Ascending aorta (tissue), 2 donors: ENCODE measurements at regions not wholly inside any gene's neighbourhood (a gene's known extent, or its start where the extent isn't known, plus 50 kb on each side); places are given as distances from the start of the nearest gene placed in this dataset.
A peak's percentile ranks its signal among the peaks of the same experiment; 100 is the strongest.

ENCODE experiments used
- DNase-seq, 2 donors: peaks; one replicate each; pipeline ENCODE4 v3.0.0-alpha.2; 2019; ENCODE audit warnings: low spot score in 2 of 2
- H3K27ac ChIP-seq, 2 donors: fragments of 200-600 bp; sonication (generic); one replicate each; pipeline ENCODE4 v1.5.1; 2016 to 2017; ENCODE audit warnings: mild to moderate bottlenecking in 1 of 2
- H3K27me3 ChIP-seq: fragments of 200-600 bp; sonication (generic); one replicate; pipeline ENCODE4 v1.5.1; 2017
- H3K36me3 ChIP-seq, 2 donors: fragments of 200-600 bp; sonication (generic); one replicate each; pipeline ENCODE4 v1.5.1; 2016
- H3K4me1 ChIP-seq, 2 donors: fragments of 200-600 bp; sonication (generic); one replicate each; pipeline ENCODE4 v1.5.1; 2016 to 2017; ENCODE audit warnings: mild to moderate bottlenecking in 1 of 2
- H3K4me3 ChIP-seq, 2 donors: fragments of 200-600 bp; sonication (generic); one replicate each; pipeline ENCODE4 v1.5.1; 2016 to 2017; ENCODE audit warnings: mild to moderate bottlenecking in 1 of 2
- H3K9me3 ChIP-seq, 2 donors: fragments of 200-600 bp; sonication (generic); one replicate each; pipeline ENCODE4 v1.5.1; 2016
- CTCF ChIP-seq, 3 experiments: fragments of 200-600 bp in 2 of 3; fragments of 450-650 bp in 1 of 3; sonication (generic) in 2 of 3; IDR thresholded peaks; one replicate each; pipeline ENCODE4 v1.5.1; 2016 to 2019; ENCODE audit warnings: antibody characterized with exemption in 3 of 3, mild to moderate bottlenecking in 1 of 3, moderate library complexity in 1 of 3
- intact Hi-C: fragments of 100-400 bp; cut with DNase I; formaldehyde crosslinking; loops from one replicate; pipeline ENCODE4 v1.15.1; 2023

- Histone ChIP-seq H3K27ac (peak overlapping the region; percentile 79), H3K27me3 (no peaks in the 10 kb centered on the region), H3K4me1 (peaks cover 5 to 50% of the 10 kb centered on the region in 2 donors), H3K4me3 (peak overlapping the region in 1 of 2 donors; percentile 39), H3K9me3 (no peaks in the 10 kb centered on the region), H3K36me3 (no peaks in the 10 kb centered on the region)
- intact Hi-C loops, result loop anchor here (10.0 kb wide), 1 partner anchor 1169 kb away; no protein-coding TSS in a partner anchor
- no peak for TF ChIP-seq CTCF (IDR thresholded peaks at IDR 0.05)
- DNase-seq, result peak in 1 of 2 donors; percentile 82
Observed at GRCh38 chr13:44155422-44156293, 218.0 kb upstream of the SERP2 start.

- Histone ChIP-seq H3K36me3 (no peaks in the 10 kb centered on the region), H3K9me3 (no peaks in the 10 kb centered on the region), H3K27ac (peak overlapping the region; percentile 79), H3K27me3 (no peaks in the 10 kb centered on the region), H3K4me3 (peak overlapping the region in 1 of 2 donors; percentile 39), H3K4me1 (peaks cover 9 to 56% of the 10 kb centered on the region in 2 donors)
- DNase-seq, result no peak
- no peak for TF ChIP-seq CTCF (IDR thresholded peaks at IDR 0.05)
- intact Hi-C loops, result loop anchor here (10.0 kb wide), 1 partner anchor 1169 kb away; no protein-coding TSS in a partner anchor
Observed at GRCh38 chr13:44156294-44156658, 217.3 kb upstream of the SERP2 start.

- Histone ChIP-seq H3K4me3 (no peak overlapping the region), H3K27ac (peak overlapping the region; percentile 84 to 85), H3K27me3 (no peaks in the 10 kb centered on the region), H3K4me1 (peaks cover 9 to 59% of the 10 kb centered on the region in 2 donors), H3K9me3 (no peaks in the 10 kb centered on the region), H3K36me3 (no peaks in the 10 kb centered on the region)
- intact Hi-C loops, result loop anchor here (2.0 to 10.0 kb wide), 2 partner anchors 67 to 1167 kb away; no protein-coding TSS in a partner anchor
- no peak for TF ChIP-seq CTCF (IDR thresholded peaks at IDR 0.05)
- DNase-seq, result no peak
Observed at GRCh38 chr13:44157606-44158005, 216.0 kb upstream of the SERP2 start.

- H3K27ac ChIP-seq, result peak overlapping the region; percentile 84 to 85
- DNase-seq, result no peak
- intact Hi-C loops, result loop anchor here (2.0 to 10.0 kb wide), 2 partner anchors 67 to 1167 kb away; no protein-coding TSS in a partner anchor
- H3K4me1 ChIP-seq, result peaks cover 9 to 59% of the 10 kb centered on the region in 2 donors
- H3K4me3 ChIP-seq, result no peak overlapping the region
- TF ChIP-seq CTCF (IDR thresholded peaks at IDR 0.05), result no peak
- H3K9me3 ChIP-seq, result no peaks in the 10 kb centered on the region
- H3K36me3 ChIP-seq, result no peaks in the 10 kb centered on the region
- no peaks in the 10 kb centered on the region for H3K27me3 ChIP-seq
Observed at GRCh38 chr13:44158098-44158521, 215.5 kb upstream of the SERP2 start.

DNA sequence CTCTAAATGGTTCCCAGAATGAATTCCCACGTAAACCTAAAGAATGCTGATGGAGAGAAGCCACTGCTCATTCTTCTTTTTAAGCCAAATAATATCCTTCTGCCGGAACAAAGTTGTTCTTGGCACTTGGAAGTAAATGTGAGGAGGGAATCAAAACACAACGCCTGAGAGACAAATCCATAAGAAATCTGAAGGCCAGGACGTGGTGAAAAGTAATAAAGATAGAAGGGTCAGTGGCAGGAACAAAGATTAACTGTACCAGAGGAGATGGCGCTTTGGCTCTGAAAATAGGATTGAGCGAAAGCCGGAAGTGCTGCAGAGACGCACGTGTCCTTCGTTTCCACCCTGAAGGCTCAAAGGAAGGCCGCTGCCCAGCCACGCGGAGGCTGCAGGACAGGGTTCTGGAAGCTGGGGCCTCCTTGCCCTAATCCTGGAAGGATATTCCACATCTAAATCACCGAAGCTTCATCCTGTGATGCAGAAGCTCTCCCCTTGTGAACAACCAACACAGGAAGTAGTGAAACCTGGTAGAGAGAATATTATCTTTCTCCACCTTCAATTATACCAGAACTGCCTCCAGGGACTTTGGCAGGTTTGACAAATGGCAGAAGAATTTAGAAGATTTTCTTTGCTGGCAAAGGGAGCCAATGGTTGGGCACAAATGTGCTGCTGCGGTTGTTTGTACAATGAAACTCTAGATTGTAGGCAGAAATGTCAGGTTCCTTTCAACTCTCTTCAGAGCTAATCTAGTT is 214.6 kb upstream of the SERP2 start:
- no peaks in the 10 kb centered on the region for H3K9me3 ChIP-seq
- H3K4me3 ChIP-seq, result peak overlapping the region in 1 of 2 donors; percentile 3
- intact Hi-C loops, result loop anchor here (1.0 to 10.0 kb wide), 3 partner anchors 17 to 1166 kb away; no protein-coding TSS in a partner anchor
- H3K27me3 ChIP-seq, result no peaks in the 10 kb centered on the region
- H3K36me3 ChIP-seq, result no peaks in the 10 kb centered on the region
- no peak for DNase-seq
- peak overlapping the region; percentile 84 to 85 for H3K27ac ChIP-seq
- TF ChIP-seq CTCF (IDR thresholded peaks at IDR 0.05), result no peak
- H3K4me1 ChIP-seq, result peaks cover 9 to 59% of the 10 kb centered on the region in 2 donors
